ENCODE measurements at regions not wholly inside any gene's neighbourhood (a gene's known extent, or its start where the extent isn't known, plus 50 kb on each side); places are given as distances from the start of the nearest gene placed in this dataset.

GRCh38 chr4:156642161-156642560 lies 329.4 kb downstream of the PDGFC start:
- no peaks in the 10 kb centered on the region for H3K36me3 ChIP-seq (replicated peaks in 1 of 2; ENCODE audit: control extremely low read depth in 1 of 2, control insufficient read depth in 1 of 2, extremely low read depth in 1 of 2, insufficient read depth in 2 of 2, low read length in 1 of 2)
- no peak overlapping the region for H2AFZ ChIP-seq (ENCODE audit: insufficient read depth, low read depth, low read length, poor library complexity, severe bottlenecking)
- Mint-ChIP-seq H3K9me3 (ENCODE audit: insufficient read depth) (no peaks in the 10 kb centered on the region), H3K4me1 (no peaks in the 10 kb centered on the region), H3K4me3 (no peak overlapping the region), H3K27me3 (no peaks in the 10 kb centered on the region), H3K27ac (no peak overlapping the region)
- no peaks in the 10 kb centered on the region for H3K9me3 ChIP-seq (ENCODE audit: control extremely low read depth in 1 of 3, control insufficient read depth in 2 of 3, insufficient read depth in 1 of 3, low read length in 2 of 3)
- intact Hi-C loops (cut with micrococcal nuclease): no loop called here
- no peak overlapping the region for H3K4me3 ChIP-seq (ENCODE audit: control extremely low read depth in 1 of 5, extremely low read depth in 1 of 5, insufficient read depth in 1 of 5, low read depth in 2 of 5, low read length in 4 of 5)
- ChIA-PET CTCF (no interaction called here), POLR2A (no interaction called here)
- ATAC-seq (ENCODE audit: low read depth) (no peak), DNase-seq (no peak)
- H4K20me1 ChIP-seq (ENCODE audit: control insufficient read depth, insufficient read depth, low read length, poor library complexity, severe bottlenecking): no peaks in the 10 kb centered on the region
- H3K27me3 ChIP-seq (replicated peaks in 1 of 4; ENCODE audit: control extremely low read depth in 1 of 4, control insufficient read depth in 3 of 4, insufficient read depth in 4 of 4, low read length in 3 of 4): no peaks in the 10 kb centered on the region
- TF ChIP-seq EZH2 (IDR thresholded peaks at IDR 0.05; ENCODE audit: borderline replicate concordance, insufficient read depth, low read depth, low read length, poor library complexity, severe bottlenecking): no peak
- TF ChIP-seq CTCF (IDR thresholded peaks at IDR 0.05): no peak
- no peak overlapping the region for H3K9ac ChIP-seq (ENCODE audit: low read length)
- H3K4me1 ChIP-seq (ENCODE audit: control insufficient read depth in 2 of 2, insufficient read depth in 2 of 2, low read length in 2 of 2): no peaks in the 10 kb centered on the region
- no peak overlapping the region for H3K4me2 ChIP-seq (replicated peaks; ENCODE audit: low read depth, low read length, poor library complexity, severe bottlenecking)
- no peak overlapping the region for H3K27ac ChIP-seq (ENCODE audit: low read length in 2 of 2)
- no peaks in the 10 kb centered on the region for H3K79me2 ChIP-seq (ENCODE audit: control insufficient read depth, insufficient read depth, low read length)
- WGBS (ENCODE audit: insufficient coverage): 85% methylated on average over 2 of the region's 3 CpGs

- CTCF ChIA-PET: no interaction called here
- no peaks in the 10 kb centered on the region for H4K20me1 ChIP-seq (ENCODE audit: control insufficient read depth, insufficient read depth, low read length, poor library complexity, severe bottlenecking)
- no peaks in the 10 kb centered on the region for H3K27me3 Mint-ChIP-seq
Measured at GRCh38 chr4:156638925-156639605, 332.5 kb downstream of the PDGFC start.

More at GRCh38 chr4:156638925-156639605, 332.5 kb downstream of the PDGFC start:
- H2AFZ ChIP-seq (ENCODE audit: insufficient read depth, low read depth, low read length, poor library complexity, severe bottlenecking): no peak overlapping the region
- intact Hi-C loops (cut with micrococcal nuclease): no loop called here
- POLR2A ChIA-PET: no interaction called here
- no peak overlapping the region for H3K9ac ChIP-seq (ENCODE audit: low read length)
- H3K79me2 ChIP-seq (ENCODE audit: control insufficient read depth, insufficient read depth, low read length): no peaks in the 10 kb centered on the region
- H3K4me2 ChIP-seq (replicated peaks; ENCODE audit: low read depth, low read length, poor library complexity, severe bottlenecking): no peak overlapping the region
- H3K27ac ChIP-seq (ENCODE audit: low read length in 2 of 2): no peak overlapping the region
- ATAC-seq (ENCODE audit: low read depth) (no peak), DNase-seq (no peak)
- WGBS (ENCODE audit: insufficient coverage): 71% methylated on average over 4 of the region's 4 CpGs
- no peaks in the 10 kb centered on the region for H3K36me3 ChIP-seq (replicated peaks in 1 of 2; ENCODE audit: control extremely low read depth in 1 of 2, control insufficient read depth in 1 of 2, extremely low read depth in 1 of 2, insufficient read depth in 2 of 2, low read length in 1 of 2)
- no peak overlapping the region for H3K4me3 ChIP-seq (ENCODE audit: control extremely low read depth in 1 of 5, extremely low read depth in 1 of 5, insufficient read depth in 1 of 5, low read depth in 2 of 5, low read length in 4 of 5)
- no peak for TF ChIP-seq EZH2 (IDR thresholded peaks at IDR 0.05; ENCODE audit: borderline replicate concordance, insufficient read depth, low read depth, low read length, poor library complexity, severe bottlenecking)
- TF ChIP-seq CTCF (IDR thresholded peaks at IDR 0.05): no peak
- no peaks in the 10 kb centered on the region for H3K4me1 Mint-ChIP-seq
- H3K27me3 ChIP-seq (replicated peaks in 1 of 4; ENCODE audit: control extremely low read depth in 1 of 4, control insufficient read depth in 3 of 4, insufficient read depth in 4 of 4, low read length in 3 of 4): no peaks in the 10 kb centered on the region
- no peak overlapping the region for H3K27ac Mint-ChIP-seq
- no peaks in the 10 kb centered on the region for H3K9me3 Mint-ChIP-seq (ENCODE audit: insufficient read depth)
- no peaks in the 10 kb centered on the region for H3K4me1 ChIP-seq (ENCODE audit: control insufficient read depth in 2 of 2, insufficient read depth in 2 of 2, low read length in 2 of 2)
- no peak overlapping the region for H3K4me3 Mint-ChIP-seq
- H3K9me3 ChIP-seq (ENCODE audit: control extremely low read depth in 1 of 3, control insufficient read depth in 2 of 3, insufficient read depth in 1 of 3, low read length in 2 of 3): peaks cover 0 to 1% (median 0%) of the 10 kb centered on the region in 3 donors

Measured in B cell (primary cell).